Coronary artery (tissue), 2 donors: ENCODE measurements at regions not wholly inside any gene's neighbourhood (a gene's known extent, or its start where the extent isn't known, plus 50 kb on each side); places are given as distances from the start of the nearest gene placed in this dataset.

ENCODE experiments used
- DNase-seq: peaks from one replicate; pipeline ENCODE4 v3.0.0-alpha.2; 2017; ENCODE audit warnings: low spot score
- H3K27ac ChIP-seq, 2 donors: fragments of 200-600 bp; sonication (generic); one replicate each; pipeline ENCODE4 v1.5.1; 2016 to 2019
- H3K4me3 ChIP-seq: fragments of 200-600 bp; sonication (generic); 2 replicates; pipeline ENCODE4 v1.5.1; 2016; ENCODE audit warnings: mild to moderate bottlenecking, moderate library complexity
- TF ChIP-seq, protein P1 (sequence below): fragments of 200-600 bp; sonication (generic); IDR thresholded peaks from one replicate; pipeline ENCODE4 v1.5.1; 2019; ENCODE audit warnings: antibody characterized with exemption

- H3K27ac ChIP-seq, result no peak overlapping the region
- TF ChIP-seq, protein P1, sequence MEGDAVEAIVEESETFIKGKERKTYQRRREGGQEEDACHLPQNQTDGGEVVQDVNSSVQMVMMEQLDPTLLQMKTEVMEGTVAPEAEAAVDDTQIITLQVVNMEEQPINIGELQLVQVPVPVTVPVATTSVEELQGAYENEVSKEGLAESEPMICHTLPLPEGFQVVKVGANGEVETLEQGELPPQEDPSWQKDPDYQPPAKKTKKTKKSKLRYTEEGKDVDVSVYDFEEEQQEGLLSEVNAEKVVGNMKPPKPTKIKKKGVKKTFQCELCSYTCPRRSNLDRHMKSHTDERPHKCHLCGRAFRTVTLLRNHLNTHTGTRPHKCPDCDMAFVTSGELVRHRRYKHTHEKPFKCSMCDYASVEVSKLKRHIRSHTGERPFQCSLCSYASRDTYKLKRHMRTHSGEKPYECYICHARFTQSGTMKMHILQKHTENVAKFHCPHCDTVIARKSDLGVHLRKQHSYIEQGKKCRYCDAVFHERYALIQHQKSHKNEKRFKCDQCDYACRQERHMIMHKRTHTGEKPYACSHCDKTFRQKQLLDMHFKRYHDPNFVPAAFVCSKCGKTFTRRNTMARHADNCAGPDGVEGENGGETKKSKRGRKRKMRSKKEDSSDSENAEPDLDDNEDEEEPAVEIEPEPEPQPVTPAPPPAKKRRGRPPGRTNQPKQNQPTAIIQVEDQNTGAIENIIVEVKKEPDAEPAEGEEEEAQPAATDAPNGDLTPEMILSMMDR, result no peak
- H3K4me3 ChIP-seq, result no peak overlapping the region
- no peak for DNase-seq
Observed at GRCh38 chr14:101445278-101445677, 116.0 kb upstream of the DIO3 start.

DNA sequence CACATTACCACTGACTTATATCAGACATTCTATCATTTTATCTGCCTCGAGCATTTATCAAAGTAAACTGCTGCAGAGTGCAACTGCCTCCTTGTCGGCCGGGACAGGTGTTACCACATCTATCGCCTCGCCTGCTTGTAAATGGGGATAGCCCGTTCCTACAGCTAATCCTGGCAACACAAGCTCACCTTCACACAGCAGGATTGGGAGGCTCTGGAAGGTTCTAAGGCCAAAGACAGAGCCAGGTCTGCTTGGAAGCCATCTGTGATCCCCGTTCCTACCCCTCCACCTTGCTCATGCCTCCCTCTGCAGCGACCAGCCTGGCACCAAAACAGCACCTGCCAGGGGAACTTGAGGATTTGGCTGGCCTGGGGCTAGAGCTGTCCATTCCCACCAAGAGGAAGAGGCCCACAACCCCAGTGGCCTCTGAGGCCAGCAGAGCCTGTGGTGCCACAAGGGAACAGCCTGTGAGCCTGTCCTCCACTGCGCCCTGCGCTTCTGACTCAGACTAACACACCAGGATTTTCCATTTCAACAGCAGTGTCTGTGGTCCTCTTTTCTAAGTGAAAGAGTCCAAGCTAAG is 114.8 kb upstream of the DIO3 start:
- no peak overlapping the region for H3K27ac ChIP-seq
- DNase-seq, result no peak

GRCh38 chr14:101449114-101449513 is 112.2 kb upstream of the DIO3 start:
- no peak for DNase-seq
- no peak overlapping the region for H3K27ac ChIP-seq
- H3K4me3 ChIP-seq, result no peak overlapping the region
- TF ChIP-seq, protein P1, result no peak

More for the DNA sequence above, 114.8 kb upstream of the DIO3 start:
- H3K4me3 ChIP-seq, result no peak overlapping the region
- TF ChIP-seq, protein P1, result no peak

- Histone ChIP-seq H3K4me3 (no peak overlapping the region), H3K27ac (no peak overlapping the region)
- DNase-seq, result no peak
- TF ChIP-seq, protein P1, result no peak
Observed at GRCh38 chr14:101451166-101451565, 110.1 kb upstream of the DIO3 start.

- no peak for DNase-seq
- TF ChIP-seq, protein P1, result no peak
- Histone ChIP-seq H3K27ac (no peak overlapping the region), H3K4me3 (no peak overlapping the region)
Observed at GRCh38 chr14:101453225-101453624, 108.1 kb upstream of the DIO3 start.

DNA sequence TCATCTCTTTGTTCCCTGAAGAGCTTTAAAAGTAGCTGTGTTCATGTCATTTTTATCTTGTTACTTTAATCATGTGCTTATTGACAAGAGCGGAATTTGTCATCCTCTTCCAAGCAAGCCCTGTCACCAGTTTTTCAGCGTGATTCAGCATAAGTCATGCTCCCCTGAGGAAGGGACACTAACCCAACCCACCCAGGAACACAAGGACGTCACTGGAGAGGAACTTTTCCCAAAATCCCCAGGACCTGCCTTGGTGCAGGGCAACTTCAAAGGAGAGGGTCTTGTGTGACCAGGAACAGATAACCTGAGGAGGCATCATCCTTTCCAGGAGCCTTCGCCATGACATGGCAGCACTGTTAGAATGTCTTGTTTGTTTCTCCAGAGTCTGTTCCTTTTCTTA is 107.1 kb upstream of the DIO3 start:
- Histone ChIP-seq H3K27ac (no peak overlapping the region), H3K4me3 (no peak overlapping the region)
- DNase-seq, result no peak
- TF ChIP-seq, protein P1, result no peak
